HG02623 (cell line): ENCODE measurements at regions not wholly inside any gene's neighbourhood (a gene's known extent, or its start where the extent isn't known, plus 50 kb on each side); places are given as distances from the start of the nearest gene placed in this dataset.

ENCODE experiments used
- ATAC-seq: cut with Tn5 transposase; IDR thresholded peaks from one replicate; pipeline ENCODE4 v1.9.1; 2021; ENCODE audit warnings: moderate library complexity; ENCODE audit not compliant: unreplicated experiment

DNA sequence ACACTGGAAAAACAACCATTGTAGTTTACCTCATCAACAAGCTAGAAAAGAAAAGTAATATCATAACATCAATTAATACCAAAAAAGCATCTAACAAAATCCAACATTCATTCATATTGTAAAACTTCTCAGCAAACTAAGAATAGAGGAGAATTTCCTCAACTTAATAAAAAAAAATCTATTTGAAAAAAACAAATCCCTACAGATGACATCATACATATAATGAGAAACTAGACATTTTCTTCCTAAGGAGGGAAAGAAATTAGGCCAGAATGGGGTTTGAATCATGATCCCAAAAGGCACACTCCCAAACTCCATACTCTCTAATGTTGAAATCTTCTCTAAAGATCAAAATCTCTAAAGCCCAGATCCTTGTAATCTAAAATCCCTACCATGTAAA lies 460.0 kb downstream of the IRS1 start:
- no peak for ATAC-seq

DNA sequence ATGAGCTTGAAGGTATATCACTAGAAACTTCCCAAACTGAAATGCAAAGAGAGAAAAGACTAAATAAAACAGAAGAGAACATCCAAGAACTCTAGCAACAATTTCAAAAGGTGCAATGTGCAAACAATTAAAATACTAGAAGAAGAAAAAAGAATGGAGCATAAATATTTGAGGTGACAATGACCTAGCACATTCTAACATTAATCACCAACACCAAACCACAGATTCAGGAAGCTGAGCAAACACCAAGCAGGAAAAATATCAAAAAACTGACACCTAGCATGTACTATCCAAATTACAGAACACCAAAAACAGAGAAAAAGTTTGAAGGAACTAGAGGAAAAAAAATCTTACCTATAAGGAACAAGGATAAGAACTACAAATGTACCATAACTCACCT lies 460.8 kb downstream of the IRS1 start:
- ATAC-seq: no peak

DNA sequence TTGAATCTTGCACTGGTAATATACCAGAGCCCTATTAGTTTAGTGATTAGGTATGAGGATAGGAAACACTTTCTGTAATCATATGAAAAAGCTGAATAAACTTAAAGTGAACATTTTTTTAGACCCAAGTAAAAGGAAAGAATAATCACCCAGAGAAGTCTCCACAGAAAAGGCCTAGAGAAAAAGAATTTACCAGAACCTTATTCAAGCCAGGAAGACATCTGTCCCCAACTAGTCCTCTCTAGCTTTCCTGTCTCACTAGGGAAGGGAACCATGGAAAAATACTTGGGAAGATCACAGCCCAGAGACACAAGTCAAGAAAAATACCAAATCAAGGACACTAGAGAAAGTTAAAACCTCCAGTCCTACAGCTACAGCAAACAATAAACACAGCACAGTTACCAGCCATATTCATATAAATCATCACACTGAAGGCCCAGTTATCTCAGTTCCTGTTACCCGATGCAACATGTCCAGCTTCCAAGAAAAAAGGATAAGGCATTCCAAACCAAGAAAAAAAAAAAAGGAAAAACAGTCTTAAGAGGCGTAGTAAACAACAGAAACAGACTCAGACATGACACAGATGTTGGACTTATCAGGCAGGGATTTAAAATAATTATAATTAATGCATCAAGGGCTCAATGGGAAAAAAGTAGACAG lies 461.5 kb downstream of the IRS1 start:
- no peak for ATAC-seq

DNA sequence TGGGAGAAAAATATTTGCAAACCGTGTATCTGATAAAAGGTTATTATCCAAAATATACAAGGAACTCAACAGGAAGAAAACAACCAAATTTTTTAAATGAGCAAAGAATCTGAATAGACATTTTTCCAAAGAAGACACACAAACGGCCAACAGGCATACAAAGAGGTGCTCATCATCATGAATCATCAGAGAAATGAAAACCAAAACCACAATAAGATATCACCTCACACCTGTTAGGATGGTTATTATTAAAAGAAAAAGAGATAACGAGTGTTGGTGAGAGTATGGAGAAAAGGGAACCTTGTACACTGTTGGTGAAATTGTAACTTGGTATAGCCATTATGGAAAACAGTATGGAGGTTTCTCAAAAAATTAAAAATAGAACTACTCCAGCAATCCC lies 463.3 kb downstream of the IRS1 start:
- no peak for ATAC-seq

DNA sequence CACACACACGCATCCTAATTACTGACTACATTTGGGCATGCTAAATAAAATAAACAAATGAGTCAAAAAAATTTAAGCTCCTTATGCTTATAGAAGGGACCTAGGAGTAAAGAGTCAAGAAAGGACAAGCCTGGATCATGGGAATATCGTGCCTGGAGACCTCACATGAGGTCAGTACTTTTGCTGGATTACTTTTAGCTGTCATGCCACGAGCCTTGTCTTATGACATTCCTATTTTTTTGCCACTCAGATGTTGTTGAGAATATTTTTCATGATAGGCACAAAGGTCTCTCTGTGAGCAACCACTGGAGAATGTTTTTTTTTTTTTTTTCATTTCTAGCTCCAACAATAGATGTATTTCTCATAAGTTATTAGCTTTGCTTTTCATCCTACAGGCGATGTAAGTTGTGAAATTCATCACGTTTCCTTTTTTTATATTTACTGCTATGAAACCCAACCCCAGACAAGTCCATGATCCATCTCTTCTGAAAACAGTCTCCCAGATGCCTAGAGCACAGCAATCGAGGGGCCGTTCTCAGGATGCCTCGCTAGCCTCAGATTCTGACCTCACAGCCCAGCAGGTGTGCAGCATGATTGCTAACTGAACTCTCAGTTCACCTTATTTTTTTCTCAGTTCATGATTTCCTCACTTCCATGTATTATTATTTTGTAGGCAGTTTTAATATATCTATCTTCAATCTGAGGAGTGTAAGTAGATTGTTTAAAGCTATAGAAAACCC lies 464.5 kb downstream of the IRS1 start:
- no peak for ATAC-seq

DNA sequence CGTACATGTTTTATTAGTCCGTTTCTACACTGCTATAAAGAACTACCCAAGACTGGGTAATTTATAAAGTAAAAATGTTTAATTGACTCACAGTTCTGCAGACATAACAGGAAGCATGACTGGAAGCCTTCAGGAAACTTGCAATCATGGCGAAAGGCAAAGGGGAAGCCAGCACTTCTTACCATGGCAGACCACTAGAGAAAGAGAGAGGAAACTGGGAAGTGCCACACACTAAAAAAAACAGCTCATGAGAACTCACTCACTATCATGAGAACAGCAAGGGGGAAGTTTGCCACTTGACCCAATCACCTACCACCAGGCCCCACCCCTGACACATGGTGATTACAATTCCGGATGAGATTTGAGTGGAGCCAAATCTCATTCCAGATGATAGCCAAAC lies 466.2 kb downstream of the IRS1 start:
- no peak for ATAC-seq

DNA sequence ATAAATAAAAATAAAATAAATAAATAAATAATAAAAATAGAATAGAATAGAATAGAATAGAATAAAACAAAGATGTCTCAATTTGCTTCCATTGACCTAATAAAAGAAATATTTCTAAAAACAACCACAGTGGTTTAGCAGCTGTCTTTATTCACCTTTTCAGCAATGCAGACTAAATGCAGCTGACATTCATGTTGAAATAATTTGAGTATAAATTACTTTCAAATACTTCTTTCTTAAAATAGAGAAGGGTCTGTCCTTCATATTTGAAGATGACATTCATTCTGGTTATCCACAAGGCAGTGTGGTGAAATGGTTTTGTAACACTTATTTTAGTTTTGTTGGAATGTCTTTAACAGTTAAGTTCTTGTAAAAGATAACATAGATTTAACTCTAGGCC lies 469.4 kb downstream of the IRS1 start:
- ATAC-seq: no peak

DNA sequence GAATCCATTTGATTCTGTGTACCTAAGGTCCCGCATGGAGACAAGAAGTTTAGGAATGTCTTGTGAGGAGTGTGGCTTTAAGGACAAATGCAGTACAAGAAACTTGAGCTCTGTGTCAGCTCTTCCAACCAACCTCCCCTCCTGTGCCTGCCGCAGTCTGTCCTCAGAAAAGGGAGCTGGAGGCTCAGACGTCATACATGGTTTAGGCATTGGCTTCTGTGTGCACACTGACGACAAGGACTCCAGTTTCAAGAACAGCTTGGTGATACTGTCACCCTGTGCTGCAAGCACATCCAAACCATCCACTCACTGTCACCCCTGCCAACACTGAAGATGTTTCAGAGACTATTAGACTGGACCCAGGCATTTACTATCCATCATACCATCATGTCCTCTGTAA lies 470.4 kb downstream of the IRS1 start:
- no peak for ATAC-seq

DNA sequence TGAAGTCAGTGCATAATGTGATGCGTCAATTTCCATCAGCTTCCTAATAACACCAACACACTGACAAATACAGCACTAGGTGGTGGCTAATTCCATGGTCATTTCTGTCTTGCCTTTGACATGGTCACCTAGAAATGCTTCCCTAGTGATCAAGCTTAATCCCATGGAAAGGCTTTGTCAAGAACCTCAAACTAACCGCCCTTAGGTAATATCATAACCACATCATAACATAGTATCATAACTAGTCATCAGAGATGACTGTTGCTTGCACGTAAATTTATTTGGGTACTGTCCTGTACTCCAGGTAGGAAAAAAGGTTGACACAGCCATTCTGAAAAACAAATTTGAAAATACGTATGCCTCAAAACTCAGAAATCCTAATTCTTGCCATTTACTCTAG lies 471.8 kb downstream of the IRS1 start:
- ATAC-seq: no peak

DNA sequence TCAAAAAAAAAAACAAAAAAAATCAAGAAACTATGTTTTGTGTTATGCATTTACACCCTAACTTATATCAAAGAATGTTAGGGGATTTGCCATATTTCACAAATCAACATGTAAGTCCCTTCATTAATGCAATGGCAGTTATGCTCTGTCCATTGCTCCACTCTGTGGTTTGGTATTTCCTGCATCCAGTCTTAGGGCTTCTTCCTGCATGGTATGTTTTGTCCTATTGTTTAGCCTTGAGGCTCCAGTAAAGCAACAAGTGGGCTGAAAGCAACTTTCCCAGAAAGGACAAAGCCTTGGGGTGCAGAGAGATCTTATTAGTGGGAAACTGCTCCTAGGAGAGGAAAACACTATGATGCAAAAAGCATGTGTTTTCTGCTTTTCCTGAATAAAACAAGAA lies 474.1 kb downstream of the IRS1 start:
- ATAC-seq: no peak

DNA sequence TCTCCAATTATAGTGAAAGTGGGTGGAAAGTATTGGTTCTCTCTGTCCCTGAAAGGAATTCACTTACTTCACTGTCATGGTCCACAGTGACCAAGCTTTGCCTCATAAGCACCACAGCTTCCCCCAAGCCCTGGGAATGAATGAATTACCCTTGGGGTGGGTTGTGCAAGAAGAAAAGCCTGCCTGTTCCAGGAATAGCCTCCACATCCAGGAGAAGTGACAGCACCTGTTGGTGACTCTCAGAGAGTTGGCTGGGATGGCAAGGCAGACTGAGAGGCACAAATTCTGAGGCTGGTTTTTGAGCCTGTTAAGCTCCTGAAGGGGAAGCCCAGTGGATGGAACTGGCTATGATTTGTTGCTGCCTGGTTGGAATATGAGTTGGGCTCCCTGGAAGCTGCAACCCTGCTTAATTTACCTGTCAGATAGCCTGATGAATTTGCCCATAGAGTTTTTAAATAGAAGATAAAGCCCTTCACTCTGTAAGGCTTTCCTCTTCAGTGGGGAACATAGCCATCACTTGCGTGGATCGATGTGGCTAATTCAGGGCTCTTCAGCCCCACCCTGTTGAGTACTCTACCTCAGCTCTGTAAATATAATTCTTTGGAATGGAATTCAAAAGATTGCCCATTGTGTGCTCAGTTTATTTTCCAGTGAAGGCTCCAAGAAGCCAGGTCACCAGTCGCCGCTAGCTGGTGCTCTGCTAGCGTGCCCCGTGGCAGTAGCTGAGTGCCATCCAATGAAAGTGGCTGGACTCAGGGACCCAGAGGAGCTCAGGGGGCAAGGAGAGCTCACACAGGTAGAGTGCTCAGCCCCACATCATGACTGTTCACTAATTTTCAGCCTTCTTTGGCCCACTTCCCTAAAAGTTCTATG lies 479.3 kb downstream of the IRS1 start:
- ATAC-seq: no peak

DNA sequence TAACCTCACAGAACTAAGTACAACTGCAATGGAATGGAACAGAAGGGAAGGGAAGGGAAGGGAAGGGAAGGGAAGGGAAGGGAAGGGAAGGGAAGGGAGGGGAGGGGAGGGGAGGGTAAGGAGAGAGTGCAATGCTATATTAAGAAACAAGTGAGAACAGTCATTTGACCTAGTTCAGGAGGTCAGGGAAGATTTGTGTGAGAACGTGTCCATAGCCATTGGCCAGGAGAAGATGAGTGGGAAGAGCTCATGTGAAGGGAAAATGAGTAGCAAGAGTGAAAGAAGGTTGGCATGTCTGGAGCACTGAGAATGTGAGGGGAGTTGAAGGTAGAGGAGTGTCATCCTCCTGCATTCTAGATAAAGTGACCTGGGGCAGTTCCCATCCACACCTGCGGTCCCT lies 481.6 kb downstream of the IRS1 start:
- no peak for ATAC-seq

DNA sequence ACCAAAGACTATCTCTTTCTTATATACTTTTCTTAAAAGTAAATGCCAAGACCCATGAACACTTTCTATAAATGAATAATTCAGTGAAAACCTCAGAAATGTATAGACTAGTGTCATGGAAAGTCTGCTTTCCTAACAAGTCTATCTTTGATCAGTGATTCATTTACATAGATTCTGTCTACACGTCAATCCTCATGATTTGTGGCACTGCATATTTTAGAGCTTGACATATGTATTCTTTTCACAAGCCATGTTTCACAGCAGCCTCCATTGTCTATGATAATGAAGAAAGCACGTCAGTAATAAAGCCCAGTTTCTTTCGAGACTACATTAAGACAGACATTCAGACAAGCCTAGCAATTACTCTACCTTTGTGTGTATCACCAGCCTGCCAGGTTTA lies 486.6 kb downstream of the IRS1 start:
- no peak for ATAC-seq

DNA sequence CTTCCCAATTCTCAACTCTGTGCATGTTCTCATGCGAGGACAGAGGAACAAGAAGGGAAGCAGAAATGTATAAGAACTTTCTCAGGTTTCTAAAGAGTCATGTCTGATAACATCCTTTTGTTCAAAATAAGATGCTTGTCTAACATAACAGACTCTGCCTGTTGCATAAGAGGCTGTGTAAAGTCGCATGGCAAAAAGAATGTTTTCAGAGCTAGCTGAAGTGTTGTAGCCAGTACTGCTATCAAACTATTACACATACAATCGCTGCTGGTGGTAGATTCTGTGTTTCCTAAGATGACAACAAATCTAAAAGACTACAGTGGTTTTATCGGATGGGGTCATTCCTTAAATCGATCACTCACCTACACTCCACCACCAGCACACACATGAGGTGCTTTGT lies 487.5 kb downstream of the IRS1 start:
- ATAC-seq: no peak

DNA sequence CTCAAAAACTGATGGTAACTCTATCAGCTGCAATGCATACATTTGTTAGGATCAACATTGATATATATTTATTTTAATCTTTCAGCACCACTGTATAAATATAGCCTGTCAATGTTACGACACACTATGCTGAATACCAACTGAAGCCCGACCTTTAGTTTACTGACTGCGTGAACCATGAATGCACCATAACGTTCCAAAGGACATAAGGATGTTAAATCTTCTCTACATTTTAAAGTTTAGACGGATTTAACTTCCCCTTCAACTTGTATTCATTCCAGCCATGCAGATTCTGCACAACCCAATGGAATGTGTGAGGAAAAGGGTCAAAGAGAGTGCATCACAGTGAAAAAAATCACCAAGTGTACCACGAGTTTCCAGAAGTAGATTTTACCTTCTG lies 489.5 kb downstream of the IRS1 start:
- no peak for ATAC-seq

DNA sequence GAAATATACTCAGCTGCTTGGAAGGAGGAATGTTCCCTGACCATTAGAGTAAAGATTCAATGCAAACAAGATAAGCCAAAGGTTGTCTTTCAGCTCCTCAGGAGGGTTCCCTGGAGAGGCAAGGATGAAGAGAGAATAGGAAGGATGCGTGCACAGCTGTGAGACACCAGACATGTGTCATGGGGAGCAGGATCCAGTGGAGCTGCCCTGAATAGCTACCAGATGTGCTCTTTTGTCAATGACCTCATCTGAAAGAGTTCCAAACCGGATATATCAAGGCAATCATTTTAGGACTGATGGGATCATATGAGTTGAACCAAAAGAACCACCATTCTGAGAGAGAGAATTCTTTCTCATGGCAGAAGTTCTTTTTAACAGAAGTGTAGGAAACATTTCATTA lies 490.6 kb downstream of the IRS1 start:
- ATAC-seq: no peak

DNA sequence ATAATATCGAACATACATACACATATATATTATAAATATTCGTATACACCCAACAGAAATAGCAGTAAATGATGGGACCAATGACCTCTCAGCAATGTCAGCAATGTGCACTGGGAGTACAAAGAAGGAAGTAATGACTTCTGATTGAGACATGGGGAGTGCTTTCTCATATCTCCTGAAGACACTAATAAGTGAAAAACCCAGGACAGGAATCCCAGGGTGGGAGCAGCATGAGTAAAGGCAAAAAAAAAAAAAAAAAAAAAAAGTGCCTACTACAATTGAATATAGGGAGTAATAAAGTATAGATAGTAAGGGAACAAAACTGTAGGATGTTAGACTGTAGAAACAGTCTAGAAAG lies 491.3 kb downstream of the IRS1 start:
- no peak for ATAC-seq

DNA sequence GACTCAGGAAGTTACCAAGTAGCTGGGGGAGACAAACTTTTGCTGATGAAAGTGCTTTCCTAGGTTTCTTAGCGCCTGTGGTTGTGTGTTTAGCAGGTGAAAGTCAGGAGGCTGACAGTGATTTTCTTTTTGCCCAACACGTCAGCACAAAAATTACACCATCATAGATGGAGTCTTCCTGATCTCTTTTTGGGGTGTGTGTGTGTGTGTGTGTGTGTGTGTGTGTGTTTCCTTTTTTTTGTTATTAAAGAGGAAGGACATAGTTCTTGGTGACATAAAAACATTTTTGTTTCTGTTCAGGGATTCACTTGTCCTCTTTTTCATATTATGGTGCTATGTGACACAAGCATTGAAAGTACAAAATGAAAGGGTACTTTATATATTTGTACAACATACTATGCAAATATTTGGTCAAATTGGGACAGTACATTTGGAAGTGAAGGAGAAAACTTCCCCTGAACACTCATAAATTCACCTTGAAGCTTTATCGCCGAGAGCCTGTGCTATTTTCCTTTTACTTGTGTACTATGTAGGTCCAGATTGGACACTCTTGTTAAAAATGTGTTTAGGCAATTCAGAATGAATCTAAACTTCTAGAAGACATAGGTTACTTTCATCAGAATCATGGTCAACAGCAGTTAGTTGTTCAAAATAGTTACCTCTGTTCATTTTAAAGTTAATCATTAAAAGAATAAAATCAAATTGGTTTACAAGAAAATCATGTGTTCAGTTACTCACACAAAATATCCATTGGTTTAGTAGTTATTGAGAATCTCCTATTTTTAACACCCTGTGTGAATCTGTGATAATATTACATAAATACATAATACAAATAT lies 491.9 kb downstream of the IRS1 start:
- no peak for ATAC-seq

DNA sequence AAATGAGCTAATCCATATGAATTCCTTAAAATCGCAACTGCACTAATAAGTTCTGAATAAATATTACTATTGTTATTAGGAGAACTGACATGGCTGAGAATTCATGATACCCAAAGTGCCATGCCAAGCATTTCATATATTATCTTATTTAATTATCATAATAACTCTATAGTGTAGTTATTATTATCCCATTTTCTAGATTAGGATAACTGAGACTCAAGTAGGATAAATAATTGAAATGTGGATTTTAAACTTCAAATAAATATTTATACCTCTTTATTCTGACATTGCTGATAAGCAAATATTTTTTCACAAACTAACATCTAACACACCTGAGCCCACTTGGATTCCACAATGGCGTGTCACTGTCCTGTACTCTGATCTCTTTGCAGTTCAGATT lies 492.7 kb downstream of the IRS1 start:
- ATAC-seq: no peak

DNA sequence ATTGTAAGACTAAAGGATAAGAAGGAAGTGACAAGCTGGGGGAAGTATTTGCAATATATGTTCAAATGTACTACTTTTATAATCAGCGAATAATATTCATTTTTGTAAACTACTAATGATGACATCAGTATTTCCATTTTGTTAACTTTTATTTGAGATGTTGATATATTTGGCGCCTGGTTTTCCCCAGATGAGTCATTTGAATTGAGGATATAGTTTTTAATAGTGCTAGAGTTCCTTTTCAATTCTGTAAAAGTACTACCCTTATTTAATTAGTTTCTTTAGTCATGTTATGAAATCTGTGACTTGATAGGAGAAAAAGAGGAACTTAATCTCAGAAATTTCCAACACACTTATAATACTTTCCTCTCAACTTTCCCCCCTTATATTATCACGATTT lies 495.3 kb downstream of the IRS1 start:
- ATAC-seq: no peak

DNA sequence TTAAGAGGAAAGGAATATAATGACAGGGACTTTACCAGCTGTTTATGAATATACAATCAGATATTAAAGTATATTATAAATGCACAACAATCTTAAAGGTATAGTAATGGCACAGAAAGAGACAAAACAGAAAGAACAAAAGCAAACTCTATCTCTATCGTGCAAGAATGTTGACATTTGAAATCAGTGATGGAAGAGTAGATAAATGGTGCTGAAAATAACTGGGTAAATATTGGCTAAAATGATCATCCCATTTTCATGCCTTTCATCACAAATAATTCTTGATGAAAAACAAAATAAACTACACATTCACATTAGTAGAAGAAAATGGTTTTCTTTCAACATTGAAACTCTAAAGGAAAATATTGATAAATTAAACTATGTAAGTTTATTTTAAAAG lies 495.9 kb downstream of the IRS1 start:
- no peak for ATAC-seq
